Thoracic aorta (tissue), 2 donors: ENCODE measurements at regions not wholly inside any gene's neighbourhood (a gene's known extent, or its start where the extent isn't known, plus 50 kb on each side); places are given as distances from the start of the nearest gene placed in this dataset.

Experiments
- ATAC-seq: fragments of 150-250 bp; one replicate; pipeline ENCODE4 v1.8.0; 2017; ENCODE audit warnings: low read depth; ENCODE audit not compliant: insufficient number of reproducible peaks, low FRiP score
- DNase-seq: peaks from one replicate; pipeline ENCODE4 v3.0.0-alpha.2; 2020; ENCODE audit warnings: low spot score
- H3K27ac ChIP-seq, 2 donors: fragments of 200-600 bp; sonication (generic); 1 replicate in 1 of 2; 2 replicates in 1 of 2; pipeline ENCODE4 v1.5.1; 2016; ENCODE audit warnings: mild to moderate bottlenecking in 2 of 2, moderate library complexity in 2 of 2
- H3K27me3 ChIP-seq: fragments of 200-600 bp; sonication (generic); replicated peaks from 2 replicates; pipeline ENCODE4 v1.6.0; 2016; ENCODE audit warnings: mild to moderate bottlenecking; ENCODE audit not compliant: insufficient read depth
- H3K36me3 ChIP-seq: fragments of 200-600 bp; sonication (generic); one replicate; pipeline ENCODE4 v1.5.1; 2016
- H3K4me1 ChIP-seq, 2 donors: fragments of 200-600 bp; sonication (generic); 1 replicate in 1 of 2; 2 replicates in 1 of 2; pipeline versions ENCODE4 v1.5.1 to v1.6.0; 2016; ENCODE audit warnings: low read depth in 2 of 2, mild to moderate bottlenecking in 1 of 2; ENCODE audit not compliant: control insufficient read depth in 1 of 2
- H3K4me3 ChIP-seq: fragments of 200-600 bp; sonication (generic); 2 replicates; pipeline ENCODE4 v1.5.1; 2016; ENCODE audit warnings: mild to moderate bottlenecking
- H3K9me3 ChIP-seq: fragments of 200-600 bp; sonication (generic); 2 replicates; pipeline ENCODE4 v1.5.1; 2016
- TF ChIP-seq, protein P1 (sequence below): fragments of 200-600 bp; sonication (generic); IDR thresholded peaks from one replicate; pipeline ENCODE4 v1.5.1; 2019; ENCODE audit warnings: antibody characterized with exemption

DNA sequence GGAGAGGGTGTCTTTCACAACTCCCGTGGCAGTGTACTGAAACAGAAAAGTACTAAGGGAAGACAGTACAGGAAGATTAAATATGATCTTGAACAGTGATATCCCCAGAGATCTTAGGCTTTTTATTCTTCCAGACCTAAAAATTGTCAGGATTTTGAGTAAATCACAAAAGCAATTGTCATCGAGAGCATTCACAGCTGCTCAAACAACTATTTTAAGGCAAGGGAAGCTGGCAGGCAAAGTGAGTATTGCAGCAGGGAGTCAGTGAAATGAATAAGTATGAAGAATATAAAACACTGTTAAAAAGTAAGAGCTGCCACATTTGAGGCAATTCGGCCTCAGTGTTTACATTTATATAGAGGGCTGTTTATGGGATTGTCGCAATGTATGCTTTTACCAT lies 479.0 kb downstream of the CAAP1 start:
- no peaks in the 10 kb centered on the region for H3K9me3 ChIP-seq
- H3K27me3 ChIP-seq: no peaks in the 10 kb centered on the region
- DNase-seq: no peak
- H3K27ac ChIP-seq: no peak overlapping the region
- H3K4me3 ChIP-seq: no peak overlapping the region
- H3K36me3 ChIP-seq: no peaks in the 10 kb centered on the region
- no peaks in the 10 kb centered on the region for H3K4me1 ChIP-seq
- TF ChIP-seq, protein P1, sequence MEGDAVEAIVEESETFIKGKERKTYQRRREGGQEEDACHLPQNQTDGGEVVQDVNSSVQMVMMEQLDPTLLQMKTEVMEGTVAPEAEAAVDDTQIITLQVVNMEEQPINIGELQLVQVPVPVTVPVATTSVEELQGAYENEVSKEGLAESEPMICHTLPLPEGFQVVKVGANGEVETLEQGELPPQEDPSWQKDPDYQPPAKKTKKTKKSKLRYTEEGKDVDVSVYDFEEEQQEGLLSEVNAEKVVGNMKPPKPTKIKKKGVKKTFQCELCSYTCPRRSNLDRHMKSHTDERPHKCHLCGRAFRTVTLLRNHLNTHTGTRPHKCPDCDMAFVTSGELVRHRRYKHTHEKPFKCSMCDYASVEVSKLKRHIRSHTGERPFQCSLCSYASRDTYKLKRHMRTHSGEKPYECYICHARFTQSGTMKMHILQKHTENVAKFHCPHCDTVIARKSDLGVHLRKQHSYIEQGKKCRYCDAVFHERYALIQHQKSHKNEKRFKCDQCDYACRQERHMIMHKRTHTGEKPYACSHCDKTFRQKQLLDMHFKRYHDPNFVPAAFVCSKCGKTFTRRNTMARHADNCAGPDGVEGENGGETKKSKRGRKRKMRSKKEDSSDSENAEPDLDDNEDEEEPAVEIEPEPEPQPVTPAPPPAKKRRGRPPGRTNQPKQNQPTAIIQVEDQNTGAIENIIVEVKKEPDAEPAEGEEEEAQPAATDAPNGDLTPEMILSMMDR: no peak
- ATAC-seq: no peak

DNA sequence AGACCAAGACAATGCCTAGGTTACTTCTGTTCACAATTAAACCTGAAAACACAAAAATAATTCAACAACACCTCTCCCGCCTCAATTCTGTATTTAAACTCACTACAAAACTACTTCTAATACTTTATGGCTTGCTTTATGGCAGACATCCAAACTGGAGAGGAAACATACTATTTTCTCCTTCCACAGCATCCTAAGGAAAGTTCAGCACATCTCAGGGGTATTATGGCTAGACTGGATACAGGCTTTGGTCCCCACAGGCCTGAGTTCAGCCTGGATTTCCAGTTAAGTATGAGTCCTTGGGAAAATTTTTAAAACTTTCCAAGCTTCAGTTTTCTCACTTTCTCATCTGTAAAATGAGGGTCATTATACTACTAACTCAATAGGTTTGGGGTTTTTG lies 480.2 kb downstream of the CAAP1 start:
- ATAC-seq (no peak), DNase-seq (no peak)
- no peaks in the 10 kb centered on the region for H3K9me3 ChIP-seq
- H3K4me3 ChIP-seq: no peak overlapping the region
- H3K27me3 ChIP-seq: no peaks in the 10 kb centered on the region
- TF ChIP-seq, protein P1: no peak
- no peak overlapping the region for H3K27ac ChIP-seq
- no peaks in the 10 kb centered on the region for H3K36me3 ChIP-seq
- no peaks in the 10 kb centered on the region for H3K4me1 ChIP-seq

- ATAC-seq (no peak), DNase-seq (no peak)
- TF ChIP-seq, protein P1: no peak
- Histone ChIP-seq H3K4me3 (no peak overlapping the region), H3K27me3 (no peaks in the 10 kb centered on the region), H3K9me3 (no peaks in the 10 kb centered on the region), H3K27ac (no peak overlapping the region), H3K4me1 (no peaks in the 10 kb centered on the region), H3K36me3 (no peaks in the 10 kb centered on the region)
Observed at GRCh38 chr9:26406676-26407075, 485.9 kb downstream of the CAAP1 start.

GRCh38 chr9:26399556-26399955 lies 493.0 kb downstream of the CAAP1 start:
- Histone ChIP-seq H3K27ac (no peak overlapping the region), H3K9me3 (no peaks in the 10 kb centered on the region), H3K4me3 (no peak overlapping the region), H3K36me3 (no peaks in the 10 kb centered on the region), H3K4me1 (no peaks in the 10 kb centered on the region), H3K27me3 (no peaks in the 10 kb centered on the region)
- ATAC-seq (no peak), DNase-seq (no peak)
- TF ChIP-seq, protein P1: no peak

DNA sequence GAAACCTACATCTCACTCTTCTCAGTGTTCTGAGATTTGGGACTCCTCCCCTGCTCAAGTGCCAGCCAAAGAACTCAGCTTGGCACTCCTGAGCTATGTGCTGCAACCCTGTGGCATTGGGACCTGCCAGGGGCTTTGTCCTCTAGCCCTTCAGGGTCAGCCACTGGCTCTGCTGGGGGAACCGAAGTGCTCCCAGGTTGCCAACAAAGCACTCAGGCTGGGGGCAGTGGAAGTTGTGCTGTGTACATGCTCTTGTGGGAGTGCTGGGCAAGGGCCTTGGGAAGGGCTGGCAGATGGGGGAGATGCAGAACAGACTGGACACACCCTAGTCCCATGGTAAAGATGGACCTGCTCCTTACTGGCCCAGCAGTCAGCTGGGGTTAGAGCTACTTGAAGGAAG lies 498.6 kb downstream of the CAAP1 start:
- H3K4me1 ChIP-seq: no peaks in the 10 kb centered on the region
- H3K27me3 ChIP-seq: no peaks in the 10 kb centered on the region
- H3K36me3 ChIP-seq: no peaks in the 10 kb centered on the region
- no peak overlapping the region for H3K27ac ChIP-seq
- H3K4me3 ChIP-seq: no peak overlapping the region
- ATAC-seq (no peak), DNase-seq (no peak)
- H3K9me3 ChIP-seq: no peaks in the 10 kb centered on the region
- TF ChIP-seq, protein P1: no peak
